Fibroblast of skin of scalp (primary cell): ENCODE measurements at regions not wholly inside any gene's neighbourhood (a gene's known extent, or its start where the extent isn't known, plus 50 kb on each side); places are given as distances from the start of the nearest gene placed in this dataset.

Source experiments
- DNase-seq: peaks from one replicate; pipeline ENCODE4 v3.0.0-alpha.2; 2013

DNA sequence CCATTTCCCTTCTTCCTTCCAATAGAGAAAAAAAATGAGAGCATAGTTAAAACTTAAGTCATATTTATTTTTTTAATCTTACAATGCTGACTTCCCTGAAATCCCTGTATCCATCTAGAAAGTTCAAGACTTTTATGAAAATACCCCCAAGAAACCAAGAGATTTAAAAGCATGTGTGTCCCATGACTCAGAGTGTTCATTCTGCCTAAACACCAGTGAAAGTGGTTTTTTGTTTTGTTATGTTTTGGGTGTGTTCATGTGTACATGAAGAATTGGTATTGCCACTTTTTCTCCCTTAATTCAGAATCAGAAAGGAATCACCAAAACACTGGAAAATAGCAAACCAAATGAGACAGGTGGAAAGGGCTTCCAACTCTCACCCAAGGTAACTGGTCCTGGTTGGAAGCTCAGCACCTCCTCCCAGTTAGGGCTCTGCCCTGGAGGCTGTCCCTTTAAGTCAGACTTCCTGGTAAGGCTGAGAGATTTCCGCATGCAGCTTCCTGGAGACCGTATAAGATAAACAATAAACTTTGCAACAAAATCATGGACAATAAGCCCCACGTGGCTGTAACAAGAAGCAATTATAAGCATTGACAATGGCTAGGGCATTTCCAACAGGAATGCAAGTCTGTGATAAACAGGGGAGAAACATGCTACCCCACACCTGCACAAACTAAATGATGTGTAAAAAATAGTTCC is 121.9 kb upstream of the ARHGEF3 start:
- no peak for DNase-seq

DNA sequence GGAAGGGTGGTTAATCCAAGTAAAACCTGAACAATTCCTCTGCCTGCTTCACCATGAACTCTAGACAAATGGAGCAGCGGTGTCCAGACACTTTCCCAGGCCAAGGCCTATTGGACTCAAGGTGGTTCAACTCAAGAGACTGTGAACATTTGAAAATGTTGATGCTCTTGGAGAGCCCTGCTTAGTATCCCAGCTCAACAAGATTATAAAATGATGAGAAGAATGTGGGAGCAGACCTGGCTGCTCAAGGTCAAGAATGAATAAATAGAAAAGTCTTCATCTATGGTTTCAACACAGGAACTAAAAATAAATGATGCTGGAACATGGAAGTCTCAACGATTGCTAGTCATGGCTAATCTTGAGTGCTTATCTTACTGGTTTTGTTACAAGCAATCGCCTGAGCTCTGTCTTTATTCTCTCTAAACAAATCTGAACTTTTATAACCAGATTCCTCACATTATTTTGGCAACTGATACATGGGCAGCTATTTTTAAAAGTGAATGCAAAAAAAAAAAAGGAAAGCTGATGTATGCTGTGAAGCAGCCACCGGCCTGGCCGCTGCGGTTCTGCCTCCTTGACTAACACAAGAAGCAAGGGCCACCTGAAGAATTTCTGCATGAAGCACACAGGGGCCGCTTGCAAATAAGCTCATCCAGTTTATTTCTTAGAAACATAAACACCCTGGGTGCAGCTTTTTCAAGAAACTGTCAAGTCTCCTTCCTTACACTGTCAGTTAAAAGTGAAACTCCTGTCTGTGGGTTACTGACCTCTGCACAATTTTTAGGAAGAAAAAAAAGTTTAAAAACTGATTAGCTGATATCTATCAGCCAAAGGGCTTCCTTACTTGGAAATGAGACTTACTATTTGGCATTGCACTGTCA is 120.1 kb upstream of the ARHGEF3 start:
- DNase-seq, result no peak

DNA sequence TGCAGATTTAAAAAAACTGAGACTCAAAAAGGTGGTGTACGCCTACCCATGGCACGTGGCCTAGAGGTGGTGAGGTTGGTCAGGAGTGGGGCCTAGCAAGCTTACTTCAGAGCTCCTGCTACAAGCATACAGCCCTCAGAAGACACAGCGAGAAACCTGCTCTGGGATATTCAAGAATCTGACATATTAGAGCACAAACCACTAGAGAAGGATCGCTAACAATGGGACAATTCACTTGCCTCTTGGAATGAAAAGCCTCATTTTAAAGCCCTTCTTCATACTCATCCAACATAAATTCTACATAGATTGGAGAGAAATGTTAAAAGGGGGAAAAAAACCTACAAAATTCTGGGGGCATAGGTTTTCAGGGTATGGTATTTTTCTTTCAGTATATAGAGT is 118.0 kb upstream of the ARHGEF3 start:
- no peak for DNase-seq

GRCh38 chr3:56919137-56919796 is 117.5 kb upstream of the ARHGEF3 start:
- no peak for DNase-seq

- no peak for DNase-seq
Observed at GRCh38 chr3:56918111-56918568, 116.4 kb upstream of the ARHGEF3 start.

DNA sequence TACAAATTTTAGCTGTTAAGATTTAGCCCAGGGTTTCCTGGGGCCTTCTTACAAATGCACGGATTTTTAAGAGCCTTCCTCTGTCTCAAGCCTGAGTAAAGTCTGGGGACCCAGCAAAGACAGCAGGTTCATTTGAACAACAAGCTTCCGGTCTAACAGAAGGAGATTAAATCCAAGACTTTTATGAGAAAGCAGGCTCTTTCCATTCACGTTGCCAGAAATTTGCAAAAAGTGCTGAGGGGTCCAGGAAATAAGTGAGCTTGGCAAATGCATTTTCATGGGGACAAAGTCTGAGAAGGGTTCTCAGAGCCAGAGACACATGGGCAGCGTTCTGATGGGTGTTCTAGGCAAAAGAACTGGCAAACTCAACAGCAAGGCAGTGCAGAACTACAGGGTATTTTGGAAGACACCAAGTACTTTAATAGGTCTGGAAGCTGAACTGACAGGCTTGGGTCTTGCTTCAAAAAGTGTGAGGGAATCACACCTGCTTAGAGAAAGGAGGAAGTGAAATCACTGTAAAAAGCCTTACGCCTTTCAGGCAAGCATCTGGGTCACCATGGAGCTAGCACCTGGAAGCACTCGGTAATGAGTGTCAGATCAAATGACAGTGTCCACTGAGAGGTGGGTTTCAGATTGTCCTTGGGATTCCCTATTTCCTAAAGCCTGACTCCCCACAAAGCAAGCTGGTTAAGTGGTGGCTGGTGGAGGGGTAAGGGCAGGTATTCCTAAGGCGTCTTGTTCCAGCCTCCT is 115.8 kb upstream of the ARHGEF3 start:
- DNase-seq, result no peak

DNA sequence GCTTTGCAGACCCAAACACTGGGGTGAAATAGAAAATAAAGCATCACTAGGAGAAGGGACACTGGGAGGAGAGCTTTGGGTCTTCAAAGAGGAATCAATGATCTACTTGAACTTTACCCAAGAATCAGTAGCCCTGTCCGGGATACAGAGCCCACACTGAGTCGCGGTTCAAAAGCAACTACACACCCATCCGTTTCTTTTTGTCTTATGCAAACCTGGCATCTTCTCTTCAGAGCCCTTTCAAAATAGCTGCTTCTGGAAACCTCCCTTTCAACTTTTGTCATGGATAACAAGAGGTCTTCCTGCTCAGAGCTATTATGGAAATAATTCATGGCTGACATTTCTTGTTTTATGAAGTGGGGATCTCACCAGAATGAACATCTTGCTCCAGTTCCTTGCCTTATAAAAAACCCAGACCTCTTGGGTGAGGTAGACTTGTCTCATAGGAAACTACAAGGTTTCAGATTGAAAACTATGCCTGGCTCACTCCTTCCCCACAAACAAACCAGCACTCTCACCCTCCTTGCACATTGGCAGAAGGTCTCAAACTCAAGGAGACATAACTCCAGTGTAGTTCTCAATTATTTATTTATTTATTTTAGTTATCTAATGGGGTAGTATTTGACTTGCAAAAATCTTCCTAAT is 115.1 kb upstream of the ARHGEF3 start:
- DNase-seq, result no peak

GRCh38 chr3:56915966-56916586 is 114.3 kb upstream of the ARHGEF3 start:
- no peak for DNase-seq

DNA sequence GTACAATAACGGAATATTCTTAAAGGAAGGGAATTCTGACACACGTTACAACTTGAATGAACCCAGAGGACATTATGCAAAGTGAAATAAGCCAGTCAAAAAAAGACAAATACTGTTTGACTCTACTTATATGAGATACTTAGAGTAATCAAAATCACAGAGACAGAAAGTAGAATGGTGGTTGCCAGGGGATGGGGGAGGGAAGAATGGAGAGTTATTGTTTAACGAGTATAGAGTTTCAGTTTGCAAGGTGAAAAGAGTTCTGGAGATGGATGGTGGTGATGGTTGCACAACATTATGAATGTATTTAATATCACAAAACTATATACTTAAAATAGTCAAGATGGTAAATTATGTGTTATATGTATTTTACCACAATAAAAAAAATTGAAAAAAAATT is 112.9 kb upstream of the ARHGEF3 start:
- no peak for DNase-seq

DNA sequence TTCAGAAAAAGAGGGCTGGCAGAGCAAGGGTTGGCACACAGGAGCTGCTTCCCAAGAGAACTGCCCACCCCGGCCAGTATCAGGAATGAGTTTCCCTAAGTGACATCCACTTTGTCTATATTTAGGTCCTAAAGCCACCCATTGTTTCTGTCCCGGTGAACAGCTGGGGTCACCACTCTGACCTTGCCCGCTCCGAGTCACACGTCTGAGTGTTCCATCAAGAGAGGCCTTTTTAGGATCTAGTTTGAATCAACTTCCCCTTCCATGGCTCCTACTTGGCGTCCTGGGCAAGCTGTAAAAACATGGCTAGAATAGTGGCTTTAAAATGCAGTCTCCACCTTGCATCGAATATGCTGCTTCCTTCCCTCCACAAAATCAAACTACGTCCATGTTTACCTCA is 109.6 kb upstream of the ARHGEF3 start:
- no peak for DNase-seq

- DNase-seq, result no peak
Observed at GRCh38 chr3:56909349-56909748, 107.6 kb upstream of the ARHGEF3 start.

DNA sequence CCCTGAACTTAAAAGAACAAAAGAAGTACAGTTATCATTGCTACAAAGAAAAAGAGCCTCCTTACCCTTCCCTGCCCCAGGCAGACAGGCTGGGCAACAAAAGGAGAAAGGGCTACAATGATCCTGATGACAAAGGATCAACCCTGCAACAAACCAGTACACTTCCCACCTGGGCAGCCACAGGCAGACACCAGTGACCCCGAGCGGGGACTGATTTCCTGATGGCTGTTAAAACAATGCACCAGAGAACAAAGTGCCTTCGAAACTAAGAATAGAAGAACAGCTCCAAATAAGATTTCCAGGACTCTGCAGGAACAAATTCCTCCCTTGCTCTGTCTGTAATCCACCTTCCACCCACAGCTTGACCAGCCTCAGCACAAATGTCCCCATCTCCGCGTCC is 106.3 kb upstream of the ARHGEF3 start:
- no peak for DNase-seq

GRCh38 chr3:56904552-56905215 is 102.9 kb upstream of the ARHGEF3 start:
- DNase-seq, result peak; percentile 8

DNA sequence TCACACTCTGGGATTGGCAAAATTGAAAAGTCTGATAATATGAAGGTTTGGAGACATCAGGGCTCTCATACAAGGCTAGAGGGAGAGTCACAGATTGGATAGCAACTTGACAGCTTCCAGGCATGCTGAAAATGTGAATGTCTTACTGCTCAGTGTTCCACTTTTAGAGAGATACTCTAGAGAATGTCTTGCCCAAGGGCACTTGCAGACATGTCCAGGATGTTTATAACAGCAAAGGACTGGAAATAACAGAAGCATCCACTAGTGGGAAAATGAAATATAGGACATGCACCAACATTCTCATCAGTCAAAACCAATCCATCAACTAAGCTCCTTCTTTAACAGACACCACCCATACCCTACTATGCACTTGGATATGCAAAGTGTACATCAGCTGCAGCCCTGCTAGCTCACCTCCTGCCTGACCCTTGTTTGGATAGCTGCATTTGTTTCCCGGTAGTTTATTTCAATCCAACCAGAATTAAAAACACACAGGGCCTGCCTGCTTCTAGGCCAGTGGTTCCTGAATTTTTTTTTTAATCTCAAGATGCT is 101.6 kb upstream of the ARHGEF3 start:
- no peak for DNase-seq

GRCh38 chr3:56902468-56903160 is 100.9 kb upstream of the ARHGEF3 start:
- DNase-seq, result no peak

GRCh38 chr3:56900801-56901200 is 99.1 kb upstream of the ARHGEF3 start:
- no peak for DNase-seq

GRCh38 chr3:56899851-56900250 is 98.1 kb upstream of the ARHGEF3 start:
- no peak for DNase-seq

- DNase-seq, result no peak
Observed at GRCh38 chr3:56899078-56899477, 97.3 kb upstream of the ARHGEF3 start.

DNA sequence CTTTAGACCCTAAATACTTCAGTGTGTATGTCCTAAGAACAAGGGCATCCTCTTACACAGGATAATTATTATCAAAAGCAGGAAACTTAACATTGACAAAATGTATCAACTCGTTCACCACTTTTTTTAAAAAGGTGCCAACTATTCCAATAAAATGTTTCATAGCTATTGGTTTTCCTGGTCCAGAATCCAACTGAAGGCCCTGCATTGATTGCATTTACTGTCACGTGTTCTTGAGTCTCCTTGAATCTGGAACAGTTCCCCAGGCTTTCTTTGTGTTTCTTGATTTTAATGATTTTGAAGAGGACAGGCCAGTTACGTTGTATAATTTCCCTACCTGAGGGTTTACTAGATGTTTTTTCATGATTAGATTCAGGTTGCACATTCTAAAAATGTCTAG is 94.6 kb upstream of the ARHGEF3 start:
- no peak for DNase-seq

DNA sequence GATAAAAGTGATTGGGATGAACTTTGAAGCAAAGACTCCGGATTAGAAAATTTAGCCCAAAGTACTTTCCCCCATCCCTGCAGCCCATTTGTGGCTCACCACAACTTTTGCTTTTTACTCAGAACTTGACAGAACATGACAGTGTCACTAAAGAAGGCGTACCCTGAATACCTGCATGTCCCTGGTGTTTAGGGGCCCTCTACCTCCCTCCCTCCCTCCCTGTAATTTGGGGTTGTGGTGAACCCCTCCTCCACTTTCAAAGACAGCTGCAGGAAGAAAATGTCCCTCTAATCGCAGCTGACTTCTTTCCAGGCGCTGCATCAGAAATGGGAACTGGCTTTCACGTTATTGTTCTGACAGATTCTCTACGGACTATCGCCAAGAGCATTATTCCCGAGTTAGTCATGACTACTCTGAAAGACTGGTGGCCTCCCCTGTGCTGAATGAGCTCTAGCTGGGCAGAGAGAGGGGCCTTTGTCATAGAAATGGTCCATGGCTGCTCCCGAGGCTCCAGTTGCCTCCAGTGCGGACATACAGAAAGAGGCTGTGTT is 93.2 kb upstream of the ARHGEF3 start:
- peak; percentile 35 for DNase-seq
